Esophagus squamous epithelium (tissue), 5 donors: ENCODE measurements at regions not wholly inside any gene's neighbourhood (a gene's known extent, or its start where the extent isn't known, plus 50 kb on each side); places are given as distances from the start of the nearest gene placed in this dataset.

Experiments
- DNase-seq: peaks from one replicate; lab custom pipeline; 2025; lab: John Stamatoyannopoulos, UW
- H3K27ac ChIP-seq, 4 donors: fragments of 200-600 bp; sonication (generic); one replicate each; pipeline ENCODE4 v1.5.1; 2016 to 2019; ENCODE audit warnings: mild to moderate bottlenecking in 1 of 4
- H3K27me3 ChIP-seq, 4 donors: fragments of 200-600 bp; sonication (generic); 1 replicate in 3 of 4; 2 replicates in 1 of 4; pipeline versions ENCODE4 v1.5.1 to v1.6.0; 2017 to 2021; ENCODE audit warnings: antibody characterized with exemption in 1 of 4
- H3K36me3 ChIP-seq, 3 donors: fragments of 200-600 bp; sonication (generic); one replicate each; pipeline ENCODE4 v1.5.1; 2016 to 2019
- H3K4me1 ChIP-seq, 3 donors: fragments of 200-600 bp; sonication (generic); one replicate each; pipeline ENCODE4 v1.5.1; 2017 to 2019
- H3K4me3 ChIP-seq, 4 donors: fragments of 200-600 bp; sonication (generic); 1 replicate in 3 of 4; 2 replicates in 1 of 4; pipeline ENCODE4 v1.5.1; 2016 to 2019; ENCODE audit warnings: mild to moderate bottlenecking in 2 of 4, moderate library complexity in 1 of 4
- H3K9me3 ChIP-seq, 3 donors: fragments of 200-600 bp; sonication (generic); one replicate each; pipeline ENCODE4 v1.5.1; 2016 to 2019
- CTCF ChIP-seq, 6 experiments: fragments of 450-650 bp in 4 of 6; fragments of 200-600 bp in 2 of 6; sonication (generic) in 2 of 6; IDR thresholded peaks; one replicate each; pipeline ENCODE4 v1.5.1; 2016 to 2019; ENCODE audit warnings: antibody characterized with exemption in 6 of 6, mild to moderate bottlenecking in 4 of 6, moderate library complexity in 4 of 6
- POLR2A ChIP-seq, 4 donors: fragments of 450-650 bp; IDR thresholded peaks; one replicate each; pipeline ENCODE4 v1.6.1; 2017; ENCODE audit warnings: antibody characterized with exemption in 4 of 4, mild to moderate bottlenecking in 4 of 4, moderate library complexity in 3 of 4
- WGBS, 2 donors: methylation state at CpG; one replicate each; pipeline ENCODE4 v1.1.5; 2018; 5-methylcytosine and 5-hydroxymethylcytosine counted together
- intact Hi-C: fragments of 100-400 bp; cut with DNase I; formaldehyde crosslinking; loops from one replicate; pipeline ENCODE4 v1.15.0; 2022
- donor health status: DM: yes; HTN: yes; CAD: no.

GRCh38 chr21:41045534-41046268, 122.3 kb upstream of the BACE2 start:
- Histone ChIP-seq H3K36me3 (no peaks in the 10 kb centered on the region), H3K9me3 (no peaks in the 10 kb centered on the region), H3K4me3 (no peak overlapping the region), H3K4me1 (no peaks in the 10 kb centered on the region), H3K27ac (no peak overlapping the region), H3K27me3 (peaks cover 0 to 6% (median 0%) of the 10 kb centered on the region in 4 donors)
- intact Hi-C loops = no loop called here
- no peak for TF ChIP-seq POLR2A (IDR thresholded peaks at IDR 0.05)
- peak in 3 of 6 experiments; percentile 28 to 52 (median 39) for TF ChIP-seq CTCF (IDR thresholded peaks at IDR 0.05)
- DNase-seq = no peak
- 36 to 48% methylated on average over 16 to 17 of the region's 17 CpGs for WGBS, 2 donors

GRCh38 chr21:41048145-41048544, 119.8 kb upstream of the BACE2 start:
- no peak overlapping the region for H3K27ac ChIP-seq
- H3K9me3 ChIP-seq = no peaks in the 10 kb centered on the region
- no peak overlapping the region for H3K4me3 ChIP-seq
- H3K36me3 ChIP-seq = no peaks in the 10 kb centered on the region
- WGBS, 2 donors = 11 to 18% methylated on average over 1 of the region's 1 CpG
- TF ChIP-seq CTCF (IDR thresholded peaks at IDR 0.05) (no peak), POLR2A (IDR thresholded peaks at IDR 0.05) (no peak)
- peaks cover 0 to 6% (median 0%) of the 10 kb centered on the region in 4 donors for H3K27me3 ChIP-seq
- intact Hi-C loops = no loop called here
- no peak for DNase-seq
- no peaks in the 10 kb centered on the region for H3K4me1 ChIP-seq

GRCh38 chr21:41048623-41049022, 119.3 kb upstream of the BACE2 start:
- TF ChIP-seq CTCF (IDR thresholded peaks at IDR 0.05) (no peak), POLR2A (IDR thresholded peaks at IDR 0.05) (no peak)
- DNase-seq = no peak
- intact Hi-C loops = no loop called here
- Histone ChIP-seq H3K27ac (no peak overlapping the region), H3K4me3 (no peak overlapping the region), H3K27me3 (peaks cover 0 to 6% (median 0%) of the 10 kb centered on the region in 4 donors), H3K36me3 (no peaks in the 10 kb centered on the region), H3K4me1 (no peaks in the 10 kb centered on the region), H3K9me3 (no peaks in the 10 kb centered on the region)
- 69 to 84% methylated on average over 5 of the region's 5 CpGs for WGBS, 2 donors

GRCh38 chr21:41052820-41053555, 115.0 kb upstream of the BACE2 start:
- no peak for TF ChIP-seq CTCF (IDR thresholded peaks at IDR 0.05)
- no peak for TF ChIP-seq POLR2A (IDR thresholded peaks at IDR 0.05)
- Histone ChIP-seq H3K9me3 (no peaks in the 10 kb centered on the region), H3K36me3 (no peaks in the 10 kb centered on the region), H3K4me3 (no peak overlapping the region), H3K4me1 (no peaks in the 10 kb centered on the region), H3K27me3 (no peaks in the 10 kb centered on the region), H3K27ac (no peak overlapping the region)
- intact Hi-C loops = no loop called here
- no peak for DNase-seq
- WGBS, 2 donors = 80 to 84% methylated on average over 12 to 14 of the region's 15 CpGs

- intact Hi-C loops = no loop called here
- Histone ChIP-seq H3K27ac (no peak overlapping the region), H3K4me3 (no peak overlapping the region), H3K27me3 (no peaks in the 10 kb centered on the region), H3K36me3 (no peaks in the 10 kb centered on the region), H3K4me1 (no peaks in the 10 kb centered on the region), H3K9me3 (no peaks in the 10 kb centered on the region)
- no peak for DNase-seq
- TF ChIP-seq CTCF (IDR thresholded peaks at IDR 0.05) (no peak), POLR2A (IDR thresholded peaks at IDR 0.05) (no peak)
- 53 to 64% methylated on average over 6 of the region's 6 CpGs for WGBS, 2 donors
Observed at GRCh38 chr21:41054018-41054578, 113.9 kb upstream of the BACE2 start.
